ENCODE measurements at regions not wholly inside any gene's neighbourhood (a gene's known extent, or its start where the extent isn't known, plus 50 kb on each side); places are given as distances from the start of the nearest gene placed in this dataset.

- no peak for DNase-seq
Observed at GRCh38 chr1:14055442-14056223, 355.6 kb downstream of the PRDM2 start.

- no peak for DNase-seq
Observed at GRCh38 chr1:14057640-14058039, 357.7 kb downstream of the PRDM2 start.

GRCh38 chr1:14061204-14061603, 361.2 kb downstream of the PRDM2 start:
- no peak for DNase-seq

- DNase-seq: no peak
Observed at GRCh38 chr1:14061722-14062121, 361.7 kb downstream of the PRDM2 start.

GRCh38 chr1:14062669-14063068, 362.7 kb downstream of the PRDM2 start:
- no peak for DNase-seq

- no peak for DNase-seq
Observed at GRCh38 chr1:14064649-14065442, 364.9 kb downstream of the PRDM2 start.

GRCh38 chr1:14065486-14065885, 365.5 kb downstream of the PRDM2 start:
- DNase-seq: no peak

GRCh38 chr1:14067036-14067435, 367.0 kb downstream of the PRDM2 start:
- no peak for DNase-seq

- no peak for DNase-seq
Observed at GRCh38 chr1:14067711-14068110, 367.7 kb downstream of the PRDM2 start.

- no peak for DNase-seq
Observed at GRCh38 chr1:14071581-14071980, 371.6 kb downstream of the PRDM2 start.

GRCh38 chr1:14080653-14081052, 380.7 kb downstream of the PRDM2 start:
- no peak for DNase-seq

- no peak for DNase-seq
Observed at GRCh38 chr1:14082331-14082730, 382.3 kb downstream of the PRDM2 start.

GRCh38 chr1:14083277-14083676, 383.3 kb downstream of the PRDM2 start:
- DNase-seq: no peak

- DNase-seq: no peak
Observed at GRCh38 chr1:14083706-14084105, 383.7 kb downstream of the PRDM2 start.

- no peak for DNase-seq
Observed at GRCh38 chr1:14090062-14090461, 390.1 kb downstream of the PRDM2 start.

- no peak for DNase-seq
Observed at GRCh38 chr1:14090531-14090930, 390.5 kb downstream of the PRDM2 start.

- peak; percentile 64 for DNase-seq
Observed at GRCh38 chr1:14094611-14095400, 394.8 kb downstream of the PRDM2 start.

GRCh38 chr1:14098294-14098913, 398.4 kb downstream of the PRDM2 start:
- DNase-seq: no peak

GRCh38 chr1:14100444-14100843, 400.5 kb downstream of the PRDM2 start:
- no peak for DNase-seq

GRCh38 chr1:14100919-14101318, 400.9 kb downstream of the PRDM2 start:
- no peak for DNase-seq

GRCh38 chr1:14102180-14102579, 402.2 kb downstream of the PRDM2 start:
- DNase-seq: no peak

- DNase-seq: peak; percentile 51
Observed at GRCh38 chr1:14103878-14104430, 404.0 kb downstream of the PRDM2 start.

- DNase-seq: no peak
Observed at GRCh38 chr1:14106126-14106525, 406.1 kb downstream of the PRDM2 start.
